Gastroesophageal sphincter (tissue), 4 donors: ENCODE measurements at regions not wholly inside any gene's neighbourhood (a gene's known extent, or its start where the extent isn't known, plus 50 kb on each side); places are given as distances from the start of the nearest gene placed in this dataset.

Experiments used
- ATAC-seq: fragments of 150-250 bp; one replicate; pipeline ENCODE4 v1.9.1; 2016; ENCODE audit warnings: mild to moderate bottlenecking, moderate library complexity
- H3K27ac ChIP-seq, 4 donors: fragments of 200-600 bp; sonication (generic) in 3 of 4; 1 replicate in 3 of 4; 2 replicates in 1 of 4; pipeline ENCODE4 v1.5.1; 2016 to 2019
- H3K27me3 ChIP-seq: fragments of 200-600 bp; sonication (generic); one replicate; pipeline ENCODE4 v1.5.1; 2019
- H3K36me3 ChIP-seq, 2 donors: fragments of 200-600 bp; sonication (generic); one replicate each; pipeline ENCODE4 v1.5.1; 2019; ENCODE audit warnings: control low read depth in 1 of 2
- H3K4me1 ChIP-seq, 3 donors: fragments of 200-600 bp; sonication (generic); 1 replicate in 2 of 3; 2 replicates in 1 of 3; pipeline ENCODE4 v1.5.1; 2016 to 2019; ENCODE audit warnings: control low read depth in 2 of 3
- H3K4me3 ChIP-seq, 2 donors: fragments of 200-600 bp; sonication (generic); one replicate each; pipeline ENCODE4 v1.5.1; 2019; ENCODE audit warnings: mild to moderate bottlenecking in 1 of 2, moderate library complexity in 1 of 2
- H3K9me3 ChIP-seq, 3 donors: fragments of 200-600 bp; sonication (generic); one replicate each; pipeline ENCODE4 v1.5.1; 2017 to 2019; ENCODE audit warnings: control low read depth in 2 of 3
- EP300 ChIP-seq: sonication (generic); formaldehyde crosslinking; IDR thresholded peaks from one replicate; pipeline ENCODE4 v1.6.1; 2017; ENCODE audit warnings: antibody characterized with exemption, mild to moderate bottlenecking
- POLR2A ChIP-seq, 2 donors: fragments of 450-650 bp; IDR thresholded peaks; one replicate each; pipeline ENCODE4 v1.6.1; 2017; ENCODE audit warnings: antibody characterized with exemption in 2 of 2, mild to moderate bottlenecking in 2 of 2, moderate library complexity in 1 of 2
- POLR2AphosphoS5 ChIP-seq: sonication (generic); formaldehyde crosslinking; IDR thresholded peaks from one replicate; pipeline ENCODE4 v1.6.1; 2017; ENCODE audit warnings: antibody characterized with exemption
- WGBS, 2 donors: methylation state at CpG; one replicate each; pipeline ENCODE4 v1.1.5; 2018; ENCODE audit warnings: low coverage in 1 of 2; 5-methylcytosine and 5-hydroxymethylcytosine counted together
- TF ChIP-seq, protein P1 (sequence below), 4 experiments: fragments of 200-600 bp in 2 of 4; fragments of 450-650 bp in 2 of 4; sonication (generic) in 1 of 4; IDR thresholded peaks; one replicate each; pipeline ENCODE4 v1.5.1; 2017 to 2019; ENCODE audit warnings: antibody characterized with exemption in 4 of 4, mild to moderate bottlenecking in 2 of 4, moderate library complexity in 2 of 4

- ATAC-seq = no peak
- Histone ChIP-seq H3K27me3 (no peaks in the 10 kb centered on the region), H3K36me3 (no peaks in the 10 kb centered on the region), H3K9me3 (no peaks in the 10 kb centered on the region), H3K27ac (no peak overlapping the region), H3K4me1 (no peaks in the 10 kb centered on the region), H3K4me3 (no peak overlapping the region)
- WGBS, 2 donors = 0 to 58% methylated on average over 1 to 3 of the region's 3 CpGs
- TF ChIP-seq EP300 (no peak), POLR2A (IDR thresholded peaks at IDR 0.05) (no peak), POLR2AphosphoS5 (no peak)
- TF ChIP-seq, protein P1, sequence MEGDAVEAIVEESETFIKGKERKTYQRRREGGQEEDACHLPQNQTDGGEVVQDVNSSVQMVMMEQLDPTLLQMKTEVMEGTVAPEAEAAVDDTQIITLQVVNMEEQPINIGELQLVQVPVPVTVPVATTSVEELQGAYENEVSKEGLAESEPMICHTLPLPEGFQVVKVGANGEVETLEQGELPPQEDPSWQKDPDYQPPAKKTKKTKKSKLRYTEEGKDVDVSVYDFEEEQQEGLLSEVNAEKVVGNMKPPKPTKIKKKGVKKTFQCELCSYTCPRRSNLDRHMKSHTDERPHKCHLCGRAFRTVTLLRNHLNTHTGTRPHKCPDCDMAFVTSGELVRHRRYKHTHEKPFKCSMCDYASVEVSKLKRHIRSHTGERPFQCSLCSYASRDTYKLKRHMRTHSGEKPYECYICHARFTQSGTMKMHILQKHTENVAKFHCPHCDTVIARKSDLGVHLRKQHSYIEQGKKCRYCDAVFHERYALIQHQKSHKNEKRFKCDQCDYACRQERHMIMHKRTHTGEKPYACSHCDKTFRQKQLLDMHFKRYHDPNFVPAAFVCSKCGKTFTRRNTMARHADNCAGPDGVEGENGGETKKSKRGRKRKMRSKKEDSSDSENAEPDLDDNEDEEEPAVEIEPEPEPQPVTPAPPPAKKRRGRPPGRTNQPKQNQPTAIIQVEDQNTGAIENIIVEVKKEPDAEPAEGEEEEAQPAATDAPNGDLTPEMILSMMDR (IDR thresholded peaks at IDR 0.05) = no peak
Observed at GRCh38 chr16:60001523-60001922, 1267.4 kb upstream of the GOT2 start.

GRCh38 chr16:59997706-59998105 lies 1263.6 kb upstream of the GOT2 start:
- no peak for ATAC-seq
- WGBS, 2 donors = 82% methylated on average over 2 to 4 of the region's 4 CpGs

DNA sequence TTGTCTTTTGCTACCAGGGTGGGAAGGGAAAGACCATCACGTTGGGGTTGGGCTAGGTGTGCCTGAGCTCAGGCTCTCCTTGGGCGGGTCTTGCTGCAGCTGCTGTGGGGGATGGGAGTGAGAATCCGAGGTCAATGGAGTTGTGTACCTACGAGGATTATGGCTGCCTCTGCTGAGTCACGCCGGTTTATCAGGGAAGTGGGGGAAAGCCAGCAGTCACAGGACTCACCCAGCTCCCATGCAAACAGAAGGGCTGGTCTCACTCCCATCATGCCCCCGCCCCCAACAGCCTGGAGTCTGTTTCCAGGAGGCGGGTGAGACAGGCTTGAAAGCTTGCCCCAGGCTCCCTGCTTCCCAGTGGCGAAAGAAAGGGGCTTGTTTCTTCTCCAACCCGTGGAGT lies 1259.0 kb upstream of the GOT2 start:
- Histone ChIP-seq H3K9me3 (peaks cover 0 to 16% (median 2%) of the 10 kb centered on the region in 3 donors), H3K4me3 (no peak overlapping the region), H3K36me3 (no peaks in the 10 kb centered on the region), H3K4me1 (no peaks in the 10 kb centered on the region), H3K27me3 (no peaks in the 10 kb centered on the region), H3K27ac (no peak overlapping the region)
- ATAC-seq = no peak
- TF ChIP-seq EP300 = no peak
- TF ChIP-seq POLR2A (IDR thresholded peaks at IDR 0.05) = no peak
- TF ChIP-seq, protein P1 (IDR thresholded peaks at IDR 0.05) = no peak
- no peak for TF ChIP-seq POLR2AphosphoS5
- no CpG with 5 or more reads among the region's 10 CpGs for WGBS, 2 donors

More at GRCh38 chr16:59997706-59998105, 1263.6 kb upstream of the GOT2 start:
- Histone ChIP-seq H3K36me3 (no peaks in the 10 kb centered on the region), H3K4me3 (no peak overlapping the region), H3K27ac (no peak overlapping the region), H3K9me3 (no peaks in the 10 kb centered on the region), H3K4me1 (no peaks in the 10 kb centered on the region), H3K27me3 (no peaks in the 10 kb centered on the region)
- TF ChIP-seq POLR2A (IDR thresholded peaks at IDR 0.05) (no peak), EP300 (no peak)

- Histone ChIP-seq H3K9me3 (peaks cover 0 to 16% (median 2%) of the 10 kb centered on the region in 3 donors), H3K27me3 (no peaks in the 10 kb centered on the region), H3K27ac (no peak overlapping the region), H3K4me3 (no peak overlapping the region), H3K36me3 (no peaks in the 10 kb centered on the region), H3K4me1 (no peaks in the 10 kb centered on the region)
- no peak for TF ChIP-seq POLR2AphosphoS5
- 77 to 93% methylated on average over 2 of the region's 2 CpGs for whole genome bisulfite sequencing, 2 donors
- no peak for ATAC-seq
Observed at GRCh38 chr16:59991171-59991570, 1257.1 kb upstream of the GOT2 start.

DNA sequence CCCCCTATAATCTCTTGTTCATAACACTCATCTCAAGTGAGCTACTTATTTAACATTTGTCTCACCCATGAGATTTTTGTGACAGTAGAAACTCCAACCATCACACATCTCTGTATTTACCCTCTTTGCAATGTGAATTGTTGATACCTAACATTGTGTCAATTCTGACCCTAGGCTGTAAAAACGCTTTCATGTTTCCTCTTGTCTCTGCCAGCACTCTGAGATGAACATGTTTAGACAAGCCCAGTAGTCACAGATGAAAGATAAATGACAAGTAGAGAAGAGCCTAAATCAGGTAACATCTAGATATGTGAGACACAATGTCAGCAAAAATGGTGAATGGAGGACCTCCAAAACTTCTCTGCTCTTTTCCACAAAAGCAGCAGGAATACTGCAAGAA lies 1254.5 kb upstream of the GOT2 start:
- Histone ChIP-seq H3K27me3 (no peaks in the 10 kb centered on the region), H3K9me3 (peaks cover 0 to 27% (median 2%) of the 10 kb centered on the region in 3 donors), H3K4me3 (no peak overlapping the region), H3K27ac (no peak overlapping the region), H3K4me1 (no peaks in the 10 kb centered on the region), H3K36me3 (no peaks in the 10 kb centered on the region)
- 70% methylated on average over 1 of the region's 1 CpG; no CpG with 5 or more reads in 1 of the 2 donors for WGBS, 2 donors
- no peak for TF ChIP-seq EP300
- no peak for TF ChIP-seq POLR2A (IDR thresholded peaks at IDR 0.05)
- TF ChIP-seq POLR2AphosphoS5 = no peak
- TF ChIP-seq, protein P1 (IDR thresholded peaks at IDR 0.05) = no peak
- ATAC-seq = no peak

- Histone ChIP-seq H3K9me3 (no peaks in the 10 kb centered on the region), H3K36me3 (no peaks in the 10 kb centered on the region), H3K4me3 (no peak overlapping the region), H3K27me3 (no peaks in the 10 kb centered on the region), H3K27ac (no peak overlapping the region), H3K4me1 (no peaks in the 10 kb centered on the region)
- ATAC-seq = no peak
- 74 to 82% methylated on average over 2 to 3 of the region's 3 CpGs for WGBS, 2 donors
- no peak for TF ChIP-seq POLR2A (IDR thresholded peaks at IDR 0.05)
- no peak for TF ChIP-seq EP300
- no peak for TF ChIP-seq POLR2AphosphoS5
- TF ChIP-seq, protein P1 (IDR thresholded peaks at IDR 0.05) = no peak
Observed at GRCh38 chr16:59975953-59976352, 1241.8 kb upstream of the GOT2 start.
